Endothelial cell of umbilical vein (primary cell): ENCODE measurements at regions not wholly inside any gene's neighbourhood (a gene's known extent, or its start where the extent isn't known, plus 50 kb on each side); places are given as distances from the start of the nearest gene placed in this dataset.

Experiments
- BruUV-seq: library from RNA; stranded (reverse); fragments of 400-500 nt; replicated peaks from 2 replicates; lab custom pipeline; 2021; lab: Mats Ljungman, UMichigan
- CTCF ChIA-PET: fragments of 300-600, 350-600 bp; sonication (Branson Sonifier 250); formaldehyde crosslinking; loops from one replicate; lab custom pipeline; 2021; ENCODE audit warnings: antibody characterized with exemption, inconsistent platforms; lab: Charles Lee
- POLR2A ChIA-PET: fragments of 300-600, 350-600 bp; sonication (Branson Sonifier 250); formaldehyde crosslinking; loops from one replicate; lab custom pipeline; 2021; ENCODE audit warnings: antibody characterized with exemption, inconsistent platforms; lab: Charles Lee
- DNase-seq: peaks from one replicate; pipeline ENCODE4 v3.0.0-alpha.2; 2011; ENCODE audit warnings: low read depth, low spot score
- FAIRE-seq: peaks from 2 replicates; lab custom pipeline; 2011; peaks lifted over from hg19 to GRCh38; lab: Jason Lieb, UNC
- H2AFZ ChIP-seq: 2 replicates; pipeline ENCODE4 v1.6.0; 2012; ENCODE audit warnings: low read depth, low read length, control low read depth, inconsistent platforms
- H3K27ac ChIP-seq: 2 replicates; pipeline ENCODE4 v1.5.1; 2011; ENCODE audit warnings: low read depth, mild to moderate bottlenecking, control low read depth, low read length, moderate library complexity; ENCODE audit not compliant: insufficient read depth
- H3K27me3 ChIP-seq, 2 experiments: 2 replicates each; pipeline versions ENCODE4 v1.6.0 to v1.6.1; 2011; ENCODE audit warnings: low read length in 2 of 2, mixed read lengths in 1 of 2; ENCODE audit not compliant: control insufficient read depth in 2 of 2, insufficient read depth in 2 of 2
- H3K36me3 ChIP-seq, 2 experiments: 2 replicates in 1 of 2; 3 replicates in 1 of 2; pipeline ENCODE4 v1.5.1; 2011; ENCODE audit warnings: low read length in 2 of 2, mild to moderate bottlenecking in 1 of 2, moderate library complexity in 1 of 2; ENCODE audit not compliant: control insufficient read depth in 2 of 2, insufficient read depth in 2 of 2; ENCODE audit errors: extremely low read depth in 1 of 2
- H3K4me1 ChIP-seq: 3 replicates; pipeline ENCODE4 v1.5.1; 2011; ENCODE audit warnings: mild to moderate bottlenecking, low read length; ENCODE audit not compliant: control insufficient read depth, insufficient read depth; ENCODE audit errors: extremely low read depth
- H3K4me2 ChIP-seq: 2 replicates; pipeline ENCODE4 v1.6.1; 2011; ENCODE audit warnings: low read length, control low read depth, mixed read lengths; ENCODE audit not compliant: insufficient read depth
- H3K4me3 ChIP-seq, 3 experiments: fragments of 200-600 bp in 1 of 3; sonication (generic), shearing (Covaris generic) in 1 of 3; replicated peaks in 1 of 3; 2 replicates each; pipeline ENCODE4 v1.5.1; 2011 to 2016; ENCODE audit warnings: control low read depth in 3 of 3, low read length in 3 of 3, mild to moderate bottlenecking in 2 of 3, inconsistent platforms in 1 of 3, low read depth in 1 of 3, moderate library complexity in 1 of 3; ENCODE audit not compliant: insufficient read depth in 1 of 3
- H3K79me2 ChIP-seq: 2 replicates; pipeline ENCODE4 v1.6.0; 2012; ENCODE audit warnings: low read length, inconsistent platforms; ENCODE audit not compliant: control insufficient read depth, insufficient read depth
- H3K9ac ChIP-seq: replicated peaks from 2 replicates; pipeline ENCODE3; 2011; ENCODE audit warnings: low read length, control low read depth; ENCODE audit not compliant: insufficient read depth; ENCODE audit errors: extremely low read depth
- H3K9me1 ChIP-seq: replicated peaks from 3 replicates; pipeline ENCODE4 v1.6.0; 2011; ENCODE audit warnings: mild to moderate bottlenecking, low read length; ENCODE audit not compliant: control insufficient read depth, insufficient read depth; ENCODE audit errors: extremely low read depth
- H3K9me3 ChIP-seq: replicated peaks from 2 replicates; pipeline ENCODE4 v1.5.1; 2012; ENCODE audit warnings: low read length, inconsistent platforms; ENCODE audit not compliant: control insufficient read depth, insufficient read depth
- H4K20me1 ChIP-seq: replicated peaks from 2 replicates; pipeline ENCODE3; 2011; ENCODE audit warnings: mild to moderate bottlenecking, low read length; ENCODE audit not compliant: control insufficient read depth, insufficient read depth; ENCODE audit errors: extremely low read depth
- CTCF ChIP-seq, 2 donors: IDR thresholded peaks; 1 replicate in 1 of 2; 2 replicates in 1 of 2; pipeline ENCODE4 v1.5.1; 2011; ENCODE audit warnings: low read length in 2 of 2, mild to moderate bottlenecking in 2 of 2, moderate library complexity in 2 of 2, control low read depth in 1 of 2, inconsistent platforms in 1 of 2, low read depth in 1 of 2; ENCODE audit not compliant: insufficient read depth in 1 of 2; ENCODE audit errors: extremely low read depth in 1 of 2
- EZH2 ChIP-seq: IDR thresholded peaks from 2 replicates; pipeline ENCODE4 v1.6.1; 2012; ENCODE audit warnings: borderline replicate concordance, low read depth, mild to moderate bottlenecking, moderate library complexity, low read length, inconsistent platforms; ENCODE audit not compliant: severe bottlenecking
- FOS ChIP-seq: IDR thresholded peaks from 2 replicates; pipeline ENCODE4 v1.6.1; 2011; ENCODE audit warnings: mild to moderate bottlenecking, low read length, moderate library complexity, borderline replicate concordance; ENCODE audit not compliant: insufficient read depth
- MAX ChIP-seq: IDR thresholded peaks from 2 replicates; pipeline ENCODE4 v1.6.1; 2011; ENCODE audit not compliant: insufficient read depth, insufficient read length
- MYC ChIP-seq: IDR thresholded peaks from one replicate; pipeline ENCODE4 v1.6.1; 2011; ENCODE audit warnings: mild to moderate bottlenecking, low read depth, low read length
- POLR2A ChIP-seq: IDR thresholded peaks from 2 replicates; pipeline ENCODE4 v1.6.1; 2012; ENCODE audit warnings: low read depth, mild to moderate bottlenecking, control low read depth, low read length
- POLR2AphosphoS5 ChIP-seq: IDR thresholded peaks from 2 replicates; pipeline ENCODE4 v1.6.1; 2012; ENCODE audit warnings: low read depth, mild to moderate bottlenecking, control low read depth, low read length, moderate library complexity; ENCODE audit not compliant: insufficient read depth
- dilution Hi-C: fragments of 300-500 bp; cut with MboI; formaldehyde crosslinking; loops from one replicate; pipeline ENCODE4 v1.15.0; 2019; ENCODE audit warnings: low sequenced_read_pairs; ENCODE audit not compliant: extremely low pct_ligation_motif_present
- intact Hi-C: fragments of 100-400 bp; cut with micrococcal nuclease; formaldehyde crosslinking; loops from one replicate; pipeline ENCODE4 v1.10.0; 2022

- FAIRE-seq (no peak), DNase-seq (no peak)
- no peak overlapping the region for H3K9ac ChIP-seq
- no peak overlapping the region for H3K27ac ChIP-seq
- H2AFZ ChIP-seq: no peak overlapping the region
- H3K9me3 ChIP-seq: no peaks in the 10 kb centered on the region
- BruUV-seq: no TSS peak
- H3K27me3 ChIP-seq: no peaks in the 10 kb centered on the region
- no peak for TF ChIP-seq POLR2A
- no peak for TF ChIP-seq POLR2AphosphoS5
- no peak for TF ChIP-seq FOS
- TF ChIP-seq MYC: no peak
- TF ChIP-seq EZH2: no peak
- no peak for TF ChIP-seq CTCF (IDR thresholded peaks at IDR 0.05; ENCODE audit: extremely low read depth in 1 of 2, insufficient read depth in 1 of 2, low read depth in 1 of 2, low read length in 2 of 2)
- intact Hi-C loops (loop anchor here (1.0 kb wide), 1 partner anchor 137 kb away; no protein-coding TSS in a partner anchor), dilution Hi-C loops (no loop called here)
- no peaks in the 10 kb centered on the region for H3K9me1 ChIP-seq
- ChIA-PET CTCF (no interaction called here), POLR2A (no interaction called here)
- H3K79me2 ChIP-seq: no peaks in the 10 kb centered on the region
- no peak overlapping the region for H3K4me2 ChIP-seq
- no peaks in the 10 kb centered on the region for H3K4me1 ChIP-seq
- H3K4me3 ChIP-seq: no peak overlapping the region
- H4K20me1 ChIP-seq: no peaks in the 10 kb centered on the region
- no peaks in the 10 kb centered on the region for H3K36me3 ChIP-seq
These were observed 240.3 kb downstream of the BRD1 start for GRCh38 chr22:49587421-49587820.

GRCh38 chr22:49586873-49587272 is 240.8 kb downstream of the BRD1 start:
- H3K27ac ChIP-seq: no peak overlapping the region
- H3K9ac ChIP-seq: no peak overlapping the region
- TF ChIP-seq MAX (no peak), CTCF (IDR thresholded peaks at IDR 0.05; ENCODE audit: extremely low read depth in 1 of 2, insufficient read depth in 1 of 2, low read depth in 1 of 2, low read length in 2 of 2) (peak in 1 of 2 donors; percentile 25)
- no peaks in the 10 kb centered on the region for H3K79me2 ChIP-seq
- no peak for FAIRE-seq
- no peaks in the 10 kb centered on the region for H3K27me3 ChIP-seq
- H3K9me3 ChIP-seq: no peaks in the 10 kb centered on the region
- no peak for DNase-seq
- no peaks in the 10 kb centered on the region for H3K4me1 ChIP-seq
- no peak overlapping the region for H3K4me2 ChIP-seq
- POLR2A ChIA-PET: no interaction called here
- no peak overlapping the region for H2AFZ ChIP-seq
- H3K9me1 ChIP-seq: no peaks in the 10 kb centered on the region
- H4K20me1 ChIP-seq: no peaks in the 10 kb centered on the region
- no peak overlapping the region for H3K4me3 ChIP-seq
- BruUV-seq: no TSS peak
- H3K36me3 ChIP-seq: no peaks in the 10 kb centered on the region
- CTCF ChIA-PET: no interaction called here
- dilution Hi-C loops (no loop called here), intact Hi-C loops (loop anchor here (1.0 kb wide), 1 partner anchor 137 kb away; no protein-coding TSS in a partner anchor)
